ENCODE measurements at regions not wholly inside any gene's neighbourhood (a gene's known extent, or its start where the extent isn't known, plus 50 kb on each side); places are given as distances from the start of the nearest gene placed in this dataset.

DNA sequence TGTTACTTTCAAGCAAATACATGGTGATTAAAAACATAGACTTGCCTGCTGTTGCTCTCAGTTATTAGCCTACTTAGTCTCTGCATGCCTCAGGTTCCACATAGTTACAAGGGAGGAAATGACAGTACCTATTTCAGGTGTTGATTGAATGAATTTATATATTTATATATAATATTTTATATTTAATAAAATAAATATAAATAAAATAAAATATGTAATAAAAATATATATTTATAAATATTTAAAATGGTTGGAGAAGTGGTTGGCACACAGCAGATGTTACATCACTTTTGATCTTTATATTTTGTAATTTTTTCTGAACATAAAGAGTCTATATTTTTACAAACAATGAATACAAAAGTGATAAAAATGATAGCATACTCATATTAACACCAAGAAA is 716.0 kb upstream of the EYS start:
- Histone ChIP-seq H3K4me1 (replicated peaks in 1 of 4; ENCODE audit: control insufficient read depth in 3 of 4, insufficient read depth in 4 of 4, low read length in 3 of 4) (no peaks in the 10 kb centered on the region), H3K23me2 (ENCODE audit: low read depth, low read length) (no peaks in the 10 kb centered on the region), H2BK15ac (ENCODE audit: low read length) (no peak overlapping the region), H3K4me3 (ENCODE audit: extremely low read depth in 1 of 4, insufficient read depth in 2 of 4, low read depth in 3 of 4, low read length in 4 of 4) (no peak overlapping the region), H2AFZ (ENCODE audit: low read length) (no peak overlapping the region), H3K36me3 (ENCODE audit: control insufficient read depth in 2 of 4, insufficient read depth in 4 of 4, low read length in 3 of 4) (no peaks in the 10 kb centered on the region), H2BK20ac (ENCODE audit: low read length) (no peak overlapping the region), H3K18ac (ENCODE audit: extremely low read depth, low read length) (no peak overlapping the region), H3K14ac (ENCODE audit: insufficient read length) (no peak overlapping the region), H3K4ac (replicated peaks; ENCODE audit: insufficient read length, low read depth, low read length) (no peak overlapping the region), H2BK12ac (ENCODE audit: low read depth, low read length) (no peak overlapping the region), H3K9ac (replicated peaks in 1 of 4; ENCODE audit: extremely low read depth in 1 of 4, low read depth in 3 of 4, low read length in 3 of 4) (no peak overlapping the region), H3K23ac (ENCODE audit: insufficient read length) (no peak overlapping the region), H3K27me3 (replicated peaks in 1 of 4; ENCODE audit: control insufficient read depth in 3 of 4, extremely low read depth in 1 of 4, insufficient read depth in 3 of 4, low read length in 3 of 4) (no peaks in the 10 kb centered on the region), H2BK120ac (replicated peaks; ENCODE audit: low read depth, low read length) (no peak overlapping the region), H3K79me1 (ENCODE audit: low read depth, low read length) (no peaks in the 10 kb centered on the region), H3K27ac (ENCODE audit: low read depth, low read length) (no peak overlapping the region), H4K8ac (ENCODE audit: extremely low read depth, insufficient read depth, low read length) (no peak overlapping the region), H2BK5ac (ENCODE audit: low read depth, low read length) (no peak overlapping the region), H3K9me3 (ENCODE audit: insufficient read depth in 2 of 2, low read depth in 1 of 2, low read length in 1 of 2) (no peaks in the 10 kb centered on the region), H2AK5ac (ENCODE audit: low read depth, low read length) (no peak overlapping the region), H3K79me2 (ENCODE audit: control insufficient read depth in 1 of 2, insufficient read depth in 2 of 2, low read length in 2 of 2) (no peaks in the 10 kb centered on the region), H4K20me1 (replicated peaks in 1 of 2; ENCODE audit: control insufficient read depth in 1 of 2, insufficient read depth in 2 of 2, low read length in 2 of 2) (no peaks in the 10 kb centered on the region), H3K4me2 (ENCODE audit: insufficient read depth in 1 of 2, low read depth in 2 of 2, low read length in 2 of 2) (no peak overlapping the region), H4K91ac (replicated peaks; ENCODE audit: insufficient read length, low read length) (no peak overlapping the region), H4K5ac (ENCODE audit: insufficient read length, low read depth, low read length) (no peak overlapping the region), H3K56ac (replicated peaks; ENCODE audit: insufficient read length, low read depth, low read length) (no peak overlapping the region)
- POLR2A ChIA-PET (ENCODE audit: partially characterized antibody) = no interaction called here
- DNase-seq (ENCODE audit: low read depth in 1 of 2, low spot score in 2 of 2) = no peak
- CTCF ChIA-PET (ENCODE audit: partially characterized antibody) = no interaction called here
- FAIRE-seq = no peak
- no peak for TF ChIP-seq JUN (IDR thresholded peaks at IDR 0.05; ENCODE audit: low read depth, low read length)
- TF ChIP-seq, protein P1, sequence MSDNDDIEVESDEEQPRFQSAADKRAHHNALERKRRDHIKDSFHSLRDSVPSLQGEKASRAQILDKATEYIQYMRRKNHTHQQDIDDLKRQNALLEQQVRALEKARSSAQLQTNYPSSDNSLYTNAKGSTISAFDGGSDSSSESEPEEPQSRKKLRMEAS (IDR thresholded peaks at IDR 0.05) = no peak
- no peak for TF ChIP-seq CEBPB (IDR thresholded peaks at IDR 0.05; ENCODE audit: low read depth, low read length)
- TF ChIP-seq EP300 (IDR thresholded peaks at IDR 0.05; ENCODE audit: borderline replicate concordance in 1 of 2, low read depth in 2 of 2, low read length in 2 of 2) = no peak
- TF ChIP-seq, protein P2, sequence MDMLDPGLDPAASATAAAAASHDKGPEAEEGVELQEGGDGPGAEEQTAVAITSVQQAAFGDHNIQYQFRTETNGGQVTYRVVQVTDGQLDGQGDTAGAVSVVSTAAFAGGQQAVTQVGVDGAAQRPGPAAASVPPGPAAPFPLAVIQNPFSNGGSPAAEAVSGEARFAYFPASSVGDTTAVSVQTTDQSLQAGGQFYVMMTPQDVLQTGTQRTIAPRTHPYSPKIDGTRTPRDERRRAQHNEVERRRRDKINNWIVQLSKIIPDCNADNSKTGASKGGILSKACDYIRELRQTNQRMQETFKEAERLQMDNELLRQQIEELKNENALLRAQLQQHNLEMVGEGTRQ (IDR thresholded peaks at IDR 0.05; ENCODE audit: low read length) = no peak
- no peak for TF ChIP-seq CTBP2 (IDR thresholded peaks at IDR 0.05; ENCODE audit: borderline replicate concordance, insufficient read depth, insufficient read length, low read length)
- TF ChIP-seq SAP30 (IDR thresholded peaks at IDR 0.05; ENCODE audit: insufficient read depth, insufficient replicate concordance, low read length) = no peak
- TF ChIP-seq RBBP5 (IDR thresholded peaks at IDR 0.05; ENCODE audit: borderline replicate concordance, low read depth, low read length) = no peak
- TF ChIP-seq BRCA1 (IDR thresholded peaks at IDR 0.05; ENCODE audit: low read depth, low read length) = no peak
- no peak for TF ChIP-seq SP4 (IDR thresholded peaks at IDR 0.05; ENCODE audit: low read length)
- no peak for TF ChIP-seq SUZ12 (IDR thresholded peaks at IDR 0.05; ENCODE audit: low read length)
- TF ChIP-seq CREB1 (IDR thresholded peaks at IDR 0.05) = no peak
- TF ChIP-seq NANOG (IDR thresholded peaks at IDR 0.05; ENCODE audit: insufficient read depth, low read depth, low read length, poor library complexity, severe bottlenecking) = no peak
- no peak for TF ChIP-seq GTF2F1 (IDR thresholded peaks at IDR 0.05; ENCODE audit: borderline replicate concordance, low read depth, low read length)
- no peak for TF ChIP-seq BCL11A (IDR thresholded peaks at IDR 0.05; ENCODE audit: low read depth in 2 of 2, low read length in 2 of 2)

Data from H1 (cell line).